ENCODE measurements at regions not wholly inside any gene's neighbourhood (a gene's known extent, or its start where the extent isn't known, plus 50 kb on each side); places are given as distances from the start of the nearest gene placed in this dataset.

- Mint-ChIP-seq H3K27ac (no peak overlapping the region), H3K9me3 (no peaks in the 10 kb centered on the region), H3K27me3 (ENCODE audit: low read depth) (no peaks in the 10 kb centered on the region), H3K4me1 (no peaks in the 10 kb centered on the region), H3K4me3 (no peak overlapping the region), H3K36me3 (no peaks in the 10 kb centered on the region)
- DNase-seq (ENCODE audit: low spot score) (no peak), ATAC-seq (no peak)
- ChIA-PET CTCF (interaction anchor here (0.9 kb wide), 1 partner anchor 15 kb away, joined by 4 read pairs; no protein-coding TSS in a partner anchor), POLR2A (no interaction called here)
- TF ChIP-seq SOX15 (CRISPR knock-in tag; IDR thresholded peaks at IDR 0.05), result no peak
- TF ChIP-seq ZNF121 (CRISPR knock-in tag; IDR thresholded peaks at IDR 0.05), result no peak
- TF ChIP-seq, protein P1, sequence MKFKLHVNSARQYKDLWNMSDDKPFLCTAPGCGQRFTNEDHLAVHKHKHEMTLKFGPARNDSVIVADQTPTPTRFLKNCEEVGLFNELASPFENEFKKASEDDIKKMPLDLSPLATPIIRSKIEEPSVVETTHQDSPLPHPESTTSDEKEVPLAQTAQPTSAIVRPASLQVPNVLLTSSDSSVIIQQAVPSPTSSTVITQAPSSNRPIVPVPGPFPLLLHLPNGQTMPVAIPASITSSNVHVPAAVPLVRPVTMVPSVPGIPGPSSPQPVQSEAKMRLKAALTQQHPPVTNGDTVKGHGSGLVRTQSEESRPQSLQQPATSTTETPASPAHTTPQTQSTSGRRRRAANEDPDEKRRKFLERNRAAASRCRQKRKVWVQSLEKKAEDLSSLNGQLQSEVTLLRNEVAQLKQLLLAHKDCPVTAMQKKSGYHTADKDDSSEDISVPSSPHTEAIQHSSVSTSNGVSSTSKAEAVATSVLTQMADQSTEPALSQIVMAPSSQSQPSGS (CRISPR knock-in tag; IDR thresholded peaks at IDR 0.05; ENCODE audit: borderline replicate concordance, low read depth), result no peak
- TF ChIP-seq ZNF396 (CRISPR knock-in tag; IDR thresholded peaks at IDR 0.05; ENCODE audit: borderline replicate concordance), result no peak
- no peak for TF ChIP-seq ATF1 (CRISPR knock-in tag; IDR thresholded peaks at IDR 0.05)
- no peak for TF ChIP-seq CBFB (CRISPR knock-in tag; IDR thresholded peaks at IDR 0.05; ENCODE audit: low read depth)
- TF ChIP-seq JAZF1 (CRISPR knock-in tag; IDR thresholded peaks at IDR 0.05), result no peak
- no peak for TF ChIP-seq NR1H2 (CRISPR knock-in tag; IDR thresholded peaks at IDR 0.05)
- no peak for TF ChIP-seq ZNF138 (CRISPR knock-in tag; conservative IDR thresholded peaks at IDR 0.05)
- TF ChIP-seq TEAD4 (CRISPR knock-in tag; IDR thresholded peaks at IDR 0.05), result no peak
- TF ChIP-seq CREB1 (CRISPR knock-in tag; IDR thresholded peaks at IDR 0.05), result no peak
- no peak for TF ChIP-seq KAT7 (CRISPR knock-in tag; IDR thresholded peaks at IDR 0.05; ENCODE audit: borderline replicate concordance)
- TF ChIP-seq ZNF423 (CRISPR knock-in tag; IDR thresholded peaks at IDR 0.05), result no peak
- TF ChIP-seq, protein P2, sequence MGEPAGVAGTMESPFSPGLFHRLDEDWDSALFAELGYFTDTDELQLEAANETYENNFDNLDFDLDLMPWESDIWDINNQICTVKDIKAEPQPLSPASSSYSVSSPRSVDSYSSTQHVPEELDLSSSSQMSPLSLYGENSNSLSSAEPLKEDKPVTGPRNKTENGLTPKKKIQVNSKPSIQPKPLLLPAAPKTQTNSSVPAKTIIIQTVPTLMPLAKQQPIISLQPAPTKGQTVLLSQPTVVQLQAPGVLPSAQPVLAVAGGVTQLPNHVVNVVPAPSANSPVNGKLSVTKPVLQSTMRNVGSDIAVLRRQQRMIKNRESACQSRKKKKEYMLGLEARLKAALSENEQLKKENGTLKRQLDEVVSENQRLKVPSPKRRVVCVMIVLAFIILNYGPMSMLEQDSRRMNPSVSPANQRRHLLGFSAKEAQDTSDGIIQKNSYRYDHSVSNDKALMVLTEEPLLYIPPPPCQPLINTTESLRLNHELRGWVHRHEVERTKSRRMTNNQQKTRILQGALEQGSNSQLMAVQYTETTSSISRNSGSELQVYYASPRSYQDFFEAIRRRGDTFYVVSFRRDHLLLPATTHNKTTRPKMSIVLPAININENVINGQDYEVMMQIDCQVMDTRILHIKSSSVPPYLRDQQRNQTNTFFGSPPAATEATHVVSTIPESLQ (CRISPR knock-in tag; IDR thresholded peaks at IDR 0.05), result no peak
- TF ChIP-seq AFF4 (CRISPR knock-in tag; IDR thresholded peaks at IDR 0.05; ENCODE audit: borderline replicate concordance), result no peak
- TF ChIP-seq, protein P3, sequence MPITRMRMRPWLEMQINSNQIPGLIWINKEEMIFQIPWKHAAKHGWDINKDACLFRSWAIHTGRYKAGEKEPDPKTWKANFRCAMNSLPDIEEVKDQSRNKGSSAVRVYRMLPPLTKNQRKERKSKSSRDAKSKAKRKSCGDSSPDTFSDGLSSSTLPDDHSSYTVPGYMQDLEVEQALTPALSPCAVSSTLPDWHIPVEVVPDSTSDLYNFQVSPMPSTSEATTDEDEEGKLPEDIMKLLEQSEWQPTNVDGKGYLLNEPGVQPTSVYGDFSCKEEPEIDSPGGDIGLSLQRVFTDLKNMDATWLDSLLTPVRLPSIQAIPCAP (CRISPR knock-in tag; IDR thresholded peaks at IDR 0.05), result no peak
- TF ChIP-seq ZNF232 (CRISPR knock-in tag; IDR thresholded peaks at IDR 0.05), result no peak
- TF ChIP-seq MYBL2 (CRISPR knock-in tag; IDR thresholded peaks at IDR 0.05), result no peak
- TF ChIP-seq OVOL2 (CRISPR knock-in tag; IDR thresholded peaks at IDR 0.05; ENCODE audit: borderline replicate concordance), result no peak
Measured at GRCh38 chr2:15782769-15783294, 157.5 kb upstream of the MYCN start.

- Mint-ChIP-seq H3K27me3 (ENCODE audit: low read depth) (no peaks in the 10 kb centered on the region), H3K9me3 (no peaks in the 10 kb centered on the region), H3K27ac (no peak overlapping the region), H3K4me1 (no peaks in the 10 kb centered on the region), H3K36me3 (no peaks in the 10 kb centered on the region), H3K4me3 (no peak overlapping the region)
- DNase-seq (ENCODE audit: low spot score) (no peak), ATAC-seq (no peak)
- ChIA-PET CTCF (interaction anchor here (1.1 kb wide), 1 partner anchor 13 kb away, joined by 3 read pairs; no protein-coding TSS in a partner anchor), POLR2A (no interaction called here)
- TF ChIP-seq ZNF317 (CRISPR knock-in tag; IDR thresholded peaks at IDR 0.05; ENCODE audit: borderline replicate concordance, low read depth) (no peak), SMAD4 (CRISPR knock-in tag; IDR thresholded peaks at IDR 0.05) (no peak), ZNF263 (CRISPR knock-in tag; IDR thresholded peaks at IDR 0.05; ENCODE audit: low read depth) (no peak)
- TF ChIP-seq, protein P4, sequence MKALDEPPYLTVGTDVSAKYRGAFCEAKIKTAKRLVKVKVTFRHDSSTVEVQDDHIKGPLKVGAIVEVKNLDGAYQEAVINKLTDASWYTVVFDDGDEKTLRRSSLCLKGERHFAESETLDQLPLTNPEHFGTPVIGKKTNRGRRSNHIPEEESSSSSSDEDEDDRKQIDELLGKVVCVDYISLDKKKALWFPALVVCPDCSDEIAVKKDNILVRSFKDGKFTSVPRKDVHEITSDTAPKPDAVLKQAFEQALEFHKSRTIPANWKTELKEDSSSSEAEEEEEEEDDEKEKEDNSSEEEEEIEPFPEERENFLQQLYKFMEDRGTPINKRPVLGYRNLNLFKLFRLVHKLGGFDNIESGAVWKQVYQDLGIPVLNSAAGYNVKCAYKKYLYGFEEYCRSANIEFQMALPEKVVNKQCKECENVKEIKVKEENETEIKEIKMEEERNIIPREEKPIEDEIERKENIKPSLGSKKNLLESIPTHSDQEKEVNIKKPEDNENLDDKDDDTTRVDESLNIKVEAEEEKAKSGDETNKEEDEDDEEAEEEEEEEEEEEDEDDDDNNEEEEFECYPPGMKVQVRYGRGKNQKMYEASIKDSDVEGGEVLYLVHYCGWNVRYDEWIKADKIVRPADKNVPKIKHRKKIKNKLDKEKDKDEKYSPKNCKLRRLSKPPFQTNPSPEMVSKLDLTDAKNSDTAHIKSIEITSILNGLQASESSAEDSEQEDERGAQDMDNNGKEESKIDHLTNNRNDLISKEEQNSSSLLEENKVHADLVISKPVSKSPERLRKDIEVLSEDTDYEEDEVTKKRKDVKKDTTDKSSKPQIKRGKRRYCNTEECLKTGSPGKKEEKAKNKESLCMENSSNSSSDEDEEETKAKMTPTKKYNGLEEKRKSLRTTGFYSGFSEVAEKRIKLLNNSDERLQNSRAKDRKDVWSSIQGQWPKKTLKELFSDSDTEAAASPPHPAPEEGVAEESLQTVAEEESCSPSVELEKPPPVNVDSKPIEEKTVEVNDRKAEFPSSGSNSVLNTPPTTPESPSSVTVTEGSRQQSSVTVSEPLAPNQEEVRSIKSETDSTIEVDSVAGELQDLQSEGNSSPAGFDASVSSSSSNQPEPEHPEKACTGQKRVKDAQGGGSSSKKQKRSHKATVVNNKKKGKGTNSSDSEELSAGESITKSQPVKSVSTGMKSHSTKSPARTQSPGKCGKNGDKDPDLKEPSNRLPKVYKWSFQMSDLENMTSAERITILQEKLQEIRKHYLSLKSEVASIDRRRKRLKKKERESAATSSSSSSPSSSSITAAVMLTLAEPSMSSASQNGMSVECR (CRISPR knock-in tag; IDR thresholded peaks at IDR 0.05; ENCODE audit: borderline replicate concordance), result no peak
Measured at GRCh38 chr2:15783489-15783888, 156.9 kb upstream of the MYCN start.
